ENCODE measurements at regions not wholly inside any gene's neighbourhood (a gene's known extent, or its start where the extent isn't known, plus 50 kb on each side); places are given as distances from the start of the nearest gene placed in this dataset.
"Not testable (repeated sequence)": the region's sequence is repeated elsewhere in the genome, so short reads cannot be mapped to it uniquely, and the experiment has no call there.

DNA sequence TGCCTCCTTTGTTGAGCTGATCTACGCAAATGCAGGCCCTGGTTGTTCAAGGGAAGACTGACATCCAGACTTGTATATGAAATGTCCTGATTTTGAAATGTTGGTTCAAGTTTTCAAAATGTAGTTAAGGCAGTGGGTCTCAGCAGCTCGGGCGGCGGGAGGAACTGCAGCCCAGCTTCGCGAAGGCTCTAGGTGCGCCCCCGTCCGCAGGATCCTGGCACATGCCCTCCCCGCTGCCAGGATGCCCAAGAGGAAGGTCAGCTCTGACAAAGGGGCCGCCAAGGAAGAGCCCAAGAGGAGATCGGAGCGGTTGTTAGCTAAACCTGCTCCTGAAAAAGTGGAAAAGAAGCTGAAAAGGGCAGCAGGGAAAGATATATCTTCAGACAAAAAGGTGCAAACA is 1310.1 kb downstream of the ADGRL3 start:
- Histone ChIP-seq H3K36me3 (no peaks in the 10 kb centered on the region), H3K27me3 (no peaks in the 10 kb centered on the region), H3K27ac (no peak overlapping the region), H3K4me1 (no peaks in the 10 kb centered on the region), H3K4me3 (no peak overlapping the region), H3K9me3 (no peaks in the 10 kb centered on the region)
- TF ChIP-seq, protein P1, sequence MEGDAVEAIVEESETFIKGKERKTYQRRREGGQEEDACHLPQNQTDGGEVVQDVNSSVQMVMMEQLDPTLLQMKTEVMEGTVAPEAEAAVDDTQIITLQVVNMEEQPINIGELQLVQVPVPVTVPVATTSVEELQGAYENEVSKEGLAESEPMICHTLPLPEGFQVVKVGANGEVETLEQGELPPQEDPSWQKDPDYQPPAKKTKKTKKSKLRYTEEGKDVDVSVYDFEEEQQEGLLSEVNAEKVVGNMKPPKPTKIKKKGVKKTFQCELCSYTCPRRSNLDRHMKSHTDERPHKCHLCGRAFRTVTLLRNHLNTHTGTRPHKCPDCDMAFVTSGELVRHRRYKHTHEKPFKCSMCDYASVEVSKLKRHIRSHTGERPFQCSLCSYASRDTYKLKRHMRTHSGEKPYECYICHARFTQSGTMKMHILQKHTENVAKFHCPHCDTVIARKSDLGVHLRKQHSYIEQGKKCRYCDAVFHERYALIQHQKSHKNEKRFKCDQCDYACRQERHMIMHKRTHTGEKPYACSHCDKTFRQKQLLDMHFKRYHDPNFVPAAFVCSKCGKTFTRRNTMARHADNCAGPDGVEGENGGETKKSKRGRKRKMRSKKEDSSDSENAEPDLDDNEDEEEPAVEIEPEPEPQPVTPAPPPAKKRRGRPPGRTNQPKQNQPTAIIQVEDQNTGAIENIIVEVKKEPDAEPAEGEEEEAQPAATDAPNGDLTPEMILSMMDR (IDR thresholded peaks at IDR 0.05): no peak
- intact Hi-C loops (cut with DNase I; ENCODE audit: low total_unique reads): no loop called here
- DNase-seq: no peak

DNA sequence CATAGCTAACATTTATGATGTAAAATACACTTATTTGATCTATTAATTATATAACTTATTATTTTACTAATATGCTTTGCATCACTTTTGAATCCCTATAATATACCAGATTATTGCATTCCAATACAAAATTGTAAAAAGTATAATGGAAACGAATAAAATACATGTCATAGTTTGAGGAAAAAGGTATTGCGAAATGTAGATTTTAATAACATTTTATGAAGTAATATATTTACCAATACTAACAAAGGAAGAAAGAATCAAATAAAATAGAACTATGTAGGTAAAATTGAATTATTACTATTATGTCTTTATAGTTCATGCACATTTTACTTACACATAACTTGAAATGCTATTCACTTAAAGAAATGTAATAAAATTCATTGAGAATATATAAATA is 1300.2 kb downstream of the ADGRL3 start:
- no peaks in the 10 kb centered on the region for H3K9me3 ChIP-seq
- H3K4me3 ChIP-seq: no peak overlapping the region
- intact Hi-C loops (cut with DNase I; ENCODE audit: low total_unique reads): no loop called here
- no peak overlapping the region for H3K27ac ChIP-seq
- H3K36me3 ChIP-seq: no peaks in the 10 kb centered on the region
- H3K27me3 ChIP-seq: no peaks in the 10 kb centered on the region
- no peak for DNase-seq
- TF ChIP-seq, protein P1 (IDR thresholded peaks at IDR 0.05): no peak
- no peaks in the 10 kb centered on the region for H3K4me1 ChIP-seq

DNA sequence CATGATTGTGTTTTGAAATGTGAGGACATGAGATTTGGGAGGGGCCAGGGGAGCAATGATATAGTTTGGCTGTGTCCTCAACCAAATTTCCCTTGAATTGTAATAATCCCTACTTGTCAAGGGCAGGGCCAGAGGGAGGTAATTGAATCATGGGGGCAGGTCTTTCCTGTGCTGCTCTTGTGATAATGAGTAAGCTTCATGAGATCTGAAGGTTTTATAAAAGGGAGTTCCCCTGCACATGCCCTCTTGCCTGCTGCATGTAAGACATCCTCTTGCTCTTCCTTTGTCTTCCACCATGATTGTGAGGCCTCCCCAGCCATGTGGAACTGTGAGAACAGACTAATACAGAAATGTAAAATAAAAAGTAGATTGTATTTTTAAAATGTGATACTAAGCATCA is 1294.9 kb downstream of the ADGRL3 start:
- no peak overlapping the region for H3K4me3 ChIP-seq
- no peaks in the 10 kb centered on the region for H3K36me3 ChIP-seq
- H3K4me1 ChIP-seq: no peaks in the 10 kb centered on the region
- peaks cover 0 to 4% (median 0%) of the 10 kb centered on the region in 3 donors for H3K9me3 ChIP-seq
- H3K27ac ChIP-seq: no peak overlapping the region
- intact Hi-C loops (cut with DNase I; ENCODE audit: low total_unique reads): no loop called here
- no peaks in the 10 kb centered on the region for H3K27me3 ChIP-seq
- no peak for DNase-seq
- TF ChIP-seq, protein P1 (IDR thresholded peaks at IDR 0.05): no peak

DNA sequence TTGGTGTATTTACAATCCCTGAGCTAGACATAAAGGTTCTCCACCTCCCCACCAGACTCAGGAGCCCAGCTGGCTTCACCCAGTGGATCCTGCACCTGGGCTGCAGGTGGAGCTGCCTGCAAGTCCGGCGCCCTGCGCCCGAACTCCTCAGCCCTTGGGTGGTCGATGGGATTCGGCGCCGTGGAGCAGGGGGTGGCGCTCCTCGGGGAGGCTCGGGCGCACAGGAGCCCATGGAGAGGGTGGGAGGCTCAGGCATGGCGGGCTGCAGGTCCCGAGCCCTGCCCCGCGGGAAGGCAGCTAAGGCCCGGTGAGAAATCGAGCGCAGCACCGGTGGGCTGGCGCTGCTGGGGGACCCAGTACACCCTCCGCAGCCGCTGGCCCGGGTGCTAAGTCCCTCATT is 1291.6 kb downstream of the ADGRL3 start:
- intact Hi-C loops (cut with DNase I; ENCODE audit: low total_unique reads); DNase-seq: not testable (repeated sequence)

DNA sequence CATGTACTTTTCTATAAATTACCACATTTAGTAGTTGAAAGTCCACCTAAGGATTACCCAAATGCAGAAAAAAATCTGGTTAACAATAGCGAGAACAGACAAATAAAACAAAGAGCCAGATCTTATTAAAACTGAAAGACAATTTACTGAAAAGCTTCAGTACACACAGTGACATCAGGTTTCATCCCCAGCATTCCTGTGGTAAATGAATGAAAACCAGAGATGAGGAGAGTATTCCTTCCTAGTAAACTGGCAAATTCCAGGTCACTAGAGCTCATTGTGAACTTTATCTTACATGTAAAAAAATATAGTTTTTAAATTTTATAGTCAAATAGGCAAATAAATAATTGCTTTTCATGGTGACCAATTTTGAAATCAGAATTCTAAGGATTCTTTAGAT is 1290.5 kb downstream of the ADGRL3 start:
- Histone ChIP-seq H3K36me3 (no peaks in the 10 kb centered on the region), H3K27me3 (no peaks in the 10 kb centered on the region), H3K27ac (no peak overlapping the region), H3K4me3 (no peak overlapping the region), H3K9me3 (peaks cover 0 to 4% (median 0%) of the 10 kb centered on the region in 3 donors), H3K4me1 (no peaks in the 10 kb centered on the region)
- TF ChIP-seq, protein P1 (IDR thresholded peaks at IDR 0.05): no peak
- intact Hi-C loops (cut with DNase I; ENCODE audit: low total_unique reads): no loop called here
- no peak for DNase-seq

More for the DNA sequence above, 1291.6 kb downstream of the ADGRL3 start:
- H3K4me3 ChIP-seq, H3K36me3 ChIP-seq, H3K9me3 ChIP-seq, H3K27me3 ChIP-seq, H3K4me1 ChIP-seq, H3K27ac ChIP-seq: not testable (repeated sequence)

DNA sequence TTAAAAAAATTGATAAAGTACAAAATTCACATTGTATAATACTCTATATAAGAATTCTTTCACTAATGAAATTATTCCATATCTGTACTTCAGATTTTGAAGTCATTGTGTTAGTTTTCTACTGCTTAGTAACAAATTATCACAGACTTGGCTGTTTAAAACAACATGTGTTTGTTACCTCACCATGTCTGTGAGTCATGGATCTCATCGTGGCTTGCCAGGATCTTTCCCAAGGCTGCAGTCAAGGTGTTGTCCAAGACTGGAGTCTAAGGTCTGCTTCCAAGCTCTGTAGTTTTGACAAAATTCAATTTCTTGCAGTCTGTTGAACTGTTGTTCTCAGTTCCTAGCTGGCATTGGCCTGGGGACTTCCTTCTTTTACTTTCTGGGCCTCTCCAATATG is 1286.9 kb downstream of the ADGRL3 start:
- H3K36me3 ChIP-seq: no peaks in the 10 kb centered on the region
- H3K4me1 ChIP-seq: no peaks in the 10 kb centered on the region
- H3K27ac ChIP-seq: no peak overlapping the region
- no peak overlapping the region for H3K4me3 ChIP-seq
- intact Hi-C loops (cut with DNase I; ENCODE audit: low total_unique reads): no loop called here
- no peaks in the 10 kb centered on the region for H3K27me3 ChIP-seq
- no peak for DNase-seq
- TF ChIP-seq, protein P1 (IDR thresholded peaks at IDR 0.05): no peak
- peaks cover 0 to 2% (median 0%) of the 10 kb centered on the region in 3 donors for H3K9me3 ChIP-seq

Measured in tibial artery (tissue), 4 donors.